Esophagus squamous epithelium (tissue), 5 donors: ENCODE measurements at regions not wholly inside any gene's neighbourhood (a gene's known extent, or its start where the extent isn't known, plus 50 kb on each side); places are given as distances from the start of the nearest gene placed in this dataset.

Experiments
- DNase-seq: peaks from one replicate; lab custom pipeline; 2025; lab: John Stamatoyannopoulos, UW
- H3K27ac ChIP-seq, 4 donors: fragments of 200-600 bp; sonication (generic); one replicate each; pipeline ENCODE4 v1.5.1; 2016 to 2019; ENCODE audit warnings: mild to moderate bottlenecking in 1 of 4
- H3K27me3 ChIP-seq, 4 donors: fragments of 200-600 bp; sonication (generic); 1 replicate in 3 of 4; 2 replicates in 1 of 4; pipeline versions ENCODE4 v1.5.1 to v1.6.0; 2017 to 2021; ENCODE audit warnings: antibody characterized with exemption in 1 of 4
- H3K36me3 ChIP-seq, 3 donors: fragments of 200-600 bp; sonication (generic); one replicate each; pipeline ENCODE4 v1.5.1; 2016 to 2019
- H3K4me1 ChIP-seq, 3 donors: fragments of 200-600 bp; sonication (generic); one replicate each; pipeline ENCODE4 v1.5.1; 2017 to 2019
- H3K4me3 ChIP-seq, 4 donors: fragments of 200-600 bp; sonication (generic); 1 replicate in 3 of 4; 2 replicates in 1 of 4; pipeline ENCODE4 v1.5.1; 2016 to 2019; ENCODE audit warnings: mild to moderate bottlenecking in 2 of 4, moderate library complexity in 1 of 4
- H3K9me3 ChIP-seq, 3 donors: fragments of 200-600 bp; sonication (generic); one replicate each; pipeline ENCODE4 v1.5.1; 2016 to 2019
- POLR2A ChIP-seq, 4 donors: fragments of 450-650 bp; IDR thresholded peaks; one replicate each; pipeline ENCODE4 v1.6.1; 2017; ENCODE audit warnings: antibody characterized with exemption in 4 of 4, mild to moderate bottlenecking in 4 of 4, moderate library complexity in 3 of 4
- WGBS, 2 donors: methylation state at CpG; one replicate each; pipeline ENCODE4 v1.1.5; 2018; 5-methylcytosine and 5-hydroxymethylcytosine counted together
- intact Hi-C: fragments of 100-400 bp; cut with DNase I; formaldehyde crosslinking; loops from one replicate; pipeline ENCODE4 v1.15.0; 2022
- TF ChIP-seq, protein P1 (sequence below), 6 experiments: fragments of 450-650 bp in 4 of 6; fragments of 200-600 bp in 2 of 6; sonication (generic) in 2 of 6; IDR thresholded peaks; one replicate each; pipeline ENCODE4 v1.5.1; 2016 to 2019; ENCODE audit warnings: antibody characterized with exemption in 6 of 6, mild to moderate bottlenecking in 4 of 6, moderate library complexity in 4 of 6
- donor health status: DM: yes; HTN: yes; CAD: no.

DNA sequence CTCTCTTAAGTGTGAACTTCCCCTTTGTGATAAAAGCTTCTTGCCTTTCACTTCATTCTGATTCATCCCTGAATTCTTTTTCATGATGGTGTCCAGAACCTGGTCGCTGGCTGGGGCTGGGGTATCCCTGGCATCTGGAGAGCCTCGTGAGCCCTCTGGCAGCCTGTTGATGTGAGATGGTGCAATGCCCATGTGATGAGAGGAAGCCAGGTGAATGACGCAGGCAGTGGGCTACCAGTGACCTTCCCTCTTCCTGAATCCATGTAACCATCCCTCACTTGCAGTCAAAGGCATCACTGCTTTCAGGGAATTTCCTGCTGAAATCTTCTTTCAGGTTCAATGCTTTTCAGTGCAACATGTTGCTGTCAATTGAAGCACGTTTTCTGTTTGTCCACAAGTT is 158.6 kb upstream of the SLC10A2 start:
- Histone ChIP-seq H3K9me3 (no peaks in the 10 kb centered on the region), H3K27me3 (no peaks in the 10 kb centered on the region), H3K36me3 (no peaks in the 10 kb centered on the region), H3K4me1 (no peaks in the 10 kb centered on the region), H3K27ac (no peak overlapping the region), H3K4me3 (no peak overlapping the region)
- no peak for DNase-seq
- intact Hi-C loops, result no loop called here
- TF ChIP-seq, protein P1, sequence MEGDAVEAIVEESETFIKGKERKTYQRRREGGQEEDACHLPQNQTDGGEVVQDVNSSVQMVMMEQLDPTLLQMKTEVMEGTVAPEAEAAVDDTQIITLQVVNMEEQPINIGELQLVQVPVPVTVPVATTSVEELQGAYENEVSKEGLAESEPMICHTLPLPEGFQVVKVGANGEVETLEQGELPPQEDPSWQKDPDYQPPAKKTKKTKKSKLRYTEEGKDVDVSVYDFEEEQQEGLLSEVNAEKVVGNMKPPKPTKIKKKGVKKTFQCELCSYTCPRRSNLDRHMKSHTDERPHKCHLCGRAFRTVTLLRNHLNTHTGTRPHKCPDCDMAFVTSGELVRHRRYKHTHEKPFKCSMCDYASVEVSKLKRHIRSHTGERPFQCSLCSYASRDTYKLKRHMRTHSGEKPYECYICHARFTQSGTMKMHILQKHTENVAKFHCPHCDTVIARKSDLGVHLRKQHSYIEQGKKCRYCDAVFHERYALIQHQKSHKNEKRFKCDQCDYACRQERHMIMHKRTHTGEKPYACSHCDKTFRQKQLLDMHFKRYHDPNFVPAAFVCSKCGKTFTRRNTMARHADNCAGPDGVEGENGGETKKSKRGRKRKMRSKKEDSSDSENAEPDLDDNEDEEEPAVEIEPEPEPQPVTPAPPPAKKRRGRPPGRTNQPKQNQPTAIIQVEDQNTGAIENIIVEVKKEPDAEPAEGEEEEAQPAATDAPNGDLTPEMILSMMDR (IDR thresholded peaks at IDR 0.05), result no peak
- no peak for TF ChIP-seq POLR2A (IDR thresholded peaks at IDR 0.05)
- 52 to 67% methylated on average over 4 of the region's 4 CpGs for WGBS, 2 donors

- no peaks in the 10 kb centered on the region for H3K36me3 ChIP-seq
- TF ChIP-seq POLR2A (IDR thresholded peaks at IDR 0.05), result no peak
- TF ChIP-seq, protein P1 (IDR thresholded peaks at IDR 0.05), result no peak
- no peak overlapping the region for H3K4me3 ChIP-seq
- intact Hi-C loops, result no loop called here
- H3K27me3 ChIP-seq, result no peaks in the 10 kb centered on the region
- no peaks in the 10 kb centered on the region for H3K9me3 ChIP-seq
- no peak overlapping the region for H3K27ac ChIP-seq
- H3K4me1 ChIP-seq, result no peaks in the 10 kb centered on the region
- WGBS, 2 donors, result 46% methylated on average over 4 of the region's 4 CpGs
- DNase-seq, result no peak
Measured at GRCh38 chr13:103222683-103223082, 156.5 kb upstream of the SLC10A2 start.

DNA sequence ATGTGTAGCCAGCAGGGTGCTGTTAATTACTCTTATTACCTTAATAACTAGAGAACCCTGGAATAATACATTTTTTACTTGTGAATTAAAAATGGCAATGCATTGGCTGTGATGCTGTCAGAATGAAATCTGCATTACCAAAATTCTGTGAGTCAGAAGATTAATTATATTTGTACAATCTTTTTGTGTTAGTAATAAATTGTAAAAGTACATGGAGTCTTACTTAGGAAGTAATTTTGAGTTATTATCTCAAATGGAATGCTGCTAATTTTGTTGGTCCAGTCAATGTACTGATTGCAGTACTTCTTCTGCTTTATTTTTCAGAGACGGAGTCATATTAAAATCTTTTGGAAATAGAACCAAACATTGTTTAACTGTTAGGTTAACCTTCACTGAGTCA is 152.0 kb upstream of the SLC10A2 start:
- intact Hi-C loops, result no loop called here
- TF ChIP-seq POLR2A (IDR thresholded peaks at IDR 0.05), result no peak
- TF ChIP-seq, protein P1 (IDR thresholded peaks at IDR 0.05), result no peak
- DNase-seq, result no peak
- Histone ChIP-seq H3K27ac (no peak overlapping the region), H3K36me3 (no peaks in the 10 kb centered on the region), H3K9me3 (no peaks in the 10 kb centered on the region), H3K4me3 (no peak overlapping the region), H3K4me1 (no peaks in the 10 kb centered on the region), H3K27me3 (no peaks in the 10 kb centered on the region)
- 35 to 42% methylated on average over 1 of the region's 1 CpG for WGBS, 2 donors

DNA sequence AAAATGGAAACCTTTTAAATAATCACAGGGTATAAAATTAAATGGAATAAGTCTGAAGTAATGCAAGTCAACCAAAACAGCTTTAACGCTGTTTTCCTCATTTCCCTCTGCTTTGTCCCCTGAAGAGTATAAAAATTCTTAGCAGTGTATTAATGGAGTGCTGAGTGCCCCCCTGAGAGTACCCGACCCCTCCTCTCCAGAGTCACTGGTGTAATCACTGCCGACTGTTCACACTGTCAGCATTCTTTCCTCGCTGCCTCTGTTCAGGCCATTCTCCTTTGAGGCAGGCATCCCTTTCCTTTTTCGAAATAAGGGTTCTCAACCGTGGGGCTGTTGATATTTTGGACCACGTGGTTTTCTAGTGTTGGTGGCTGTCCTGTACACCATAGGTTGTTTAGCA is 146.9 kb upstream of the SLC10A2 start:
- TF ChIP-seq, protein P1 (IDR thresholded peaks at IDR 0.05), result no peak
- no peak for TF ChIP-seq POLR2A (IDR thresholded peaks at IDR 0.05)
- Histone ChIP-seq H3K4me3 (no peak overlapping the region), H3K4me1 (no peaks in the 10 kb centered on the region), H3K27me3 (no peaks in the 10 kb centered on the region), H3K9me3 (no peaks in the 10 kb centered on the region), H3K36me3 (no peaks in the 10 kb centered on the region), H3K27ac (no peak overlapping the region)
- no peak for DNase-seq
- intact Hi-C loops, result no loop called here
- WGBS, 2 donors, result 60 to 67% methylated on average over 7 of the region's 7 CpGs

DNA sequence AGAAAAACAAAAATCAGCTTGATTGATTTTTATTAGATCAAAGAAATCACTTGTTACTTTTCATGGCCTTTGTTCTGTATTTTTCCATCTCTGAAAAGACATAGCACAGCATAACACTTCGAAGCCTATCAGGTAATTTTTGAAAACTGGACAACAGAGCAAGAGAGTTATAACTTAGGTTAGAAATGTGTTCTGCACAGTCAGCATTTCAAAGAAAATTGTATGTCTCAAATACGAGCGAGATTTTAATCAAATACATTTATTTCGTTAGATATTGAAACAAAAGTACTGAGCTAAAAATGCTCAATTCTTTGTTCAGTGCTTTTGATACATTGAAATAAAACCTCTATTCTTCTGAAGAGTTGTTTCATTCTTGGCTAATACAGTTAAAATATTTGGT is 144.1 kb upstream of the SLC10A2 start:
- no peak for DNase-seq
- Histone ChIP-seq H3K36me3 (no peaks in the 10 kb centered on the region), H3K9me3 (no peaks in the 10 kb centered on the region), H3K4me3 (no peak overlapping the region), H3K27me3 (no peaks in the 10 kb centered on the region), H3K4me1 (no peaks in the 10 kb centered on the region), H3K27ac (no peak overlapping the region)
- intact Hi-C loops, result no loop called here
- TF ChIP-seq, protein P1 (IDR thresholded peaks at IDR 0.05), result no peak
- no peak for TF ChIP-seq POLR2A (IDR thresholded peaks at IDR 0.05)
- WGBS, 2 donors, result 84 to 86% methylated on average over 4 of the region's 4 CpGs
